ENCODE measurements at regions not wholly inside any gene's neighbourhood (a gene's known extent, or its start where the extent isn't known, plus 50 kb on each side); places are given as distances from the start of the nearest gene placed in this dataset.
A peak's percentile ranks its signal among the peaks of the same experiment; 100 is the strongest.
"Not testable (repeated sequence)": the region's sequence is repeated elsewhere in the genome, so short reads cannot be mapped to it uniquely, and the experiment has no call there.

GRCh38 chr3:144488927-144489326, 517.3 kb downstream of the DIPK2A start:
- Histone ChIP-seq H3K27me3 (replicated peaks; ENCODE audit: control insufficient read depth, insufficient read depth, low read length) (no peaks in the 10 kb centered on the region), H3K36me3 (ENCODE audit: control insufficient read depth, insufficient read depth, low read length, severe bottlenecking) (no peaks in the 10 kb centered on the region), H3K4me3 (ENCODE audit: low read length) (no peak overlapping the region), H3K9ac (ENCODE audit: low read length) (no peak overlapping the region), H3K9me3 (ENCODE audit: control insufficient read depth, low read length) (no peaks in the 10 kb centered on the region), H3K4me1 (ENCODE audit: control insufficient read depth, insufficient read depth, low read length) (peaks cover 5% of the 10 kb centered on the region)
- peak; percentile 10 for DNase-seq (ENCODE audit: low read depth)

- H3K9me3 ChIP-seq (ENCODE audit: control insufficient read depth, low read length) = no peaks in the 10 kb centered on the region
- H3K4me1 ChIP-seq (ENCODE audit: control insufficient read depth, insufficient read depth, low read length) = no peaks in the 10 kb centered on the region
- no peaks in the 10 kb centered on the region for H3K27me3 ChIP-seq (replicated peaks; ENCODE audit: control insufficient read depth, insufficient read depth, low read length)
- no peak overlapping the region for H3K9ac ChIP-seq (ENCODE audit: low read length)
- peak; percentile 14 for DNase-seq (ENCODE audit: low read depth)
- no peak overlapping the region for H3K4me3 ChIP-seq (ENCODE audit: low read length)
- H3K36me3 ChIP-seq (ENCODE audit: control insufficient read depth, insufficient read depth, low read length, severe bottlenecking) = no peaks in the 10 kb centered on the region
These were observed 519.7 kb downstream of the DIPK2A start for GRCh38 chr3:144491333-144491732.

GRCh38 chr3:144494651-144495050, 523.0 kb downstream of the DIPK2A start:
- H3K9ac ChIP-seq (ENCODE audit: low read length); H3K4me1 ChIP-seq (ENCODE audit: control insufficient read depth, insufficient read depth, low read length); H3K27me3 ChIP-seq (replicated peaks; ENCODE audit: control insufficient read depth, insufficient read depth, low read length); H3K9me3 ChIP-seq (ENCODE audit: control insufficient read depth, low read length); H3K36me3 ChIP-seq (ENCODE audit: control insufficient read depth, insufficient read depth, low read length, severe bottlenecking); H3K4me3 ChIP-seq (ENCODE audit: low read length); DNase-seq (ENCODE audit: low read depth): not testable (repeated sequence)

- Histone ChIP-seq H3K36me3 (ENCODE audit: control insufficient read depth, insufficient read depth, low read length, severe bottlenecking) (no peaks in the 10 kb centered on the region), H3K4me1 (ENCODE audit: control insufficient read depth, insufficient read depth, low read length) (no peaks in the 10 kb centered on the region), H3K9ac (ENCODE audit: low read length) (no peak overlapping the region), H3K9me3 (ENCODE audit: control insufficient read depth, low read length) (no peaks in the 10 kb centered on the region), H3K27me3 (replicated peaks; ENCODE audit: control insufficient read depth, insufficient read depth, low read length) (no peaks in the 10 kb centered on the region), H3K4me3 (ENCODE audit: low read length) (no peak overlapping the region)
- DNase-seq (ENCODE audit: low read depth) = no peak
These were observed 524.7 kb downstream of the DIPK2A start for GRCh38 chr3:144496141-144496835.

GRCh38 chr3:144497452-144497851, 525.8 kb downstream of the DIPK2A start:
- Histone ChIP-seq H3K9me3 (ENCODE audit: control insufficient read depth, low read length) (no peaks in the 10 kb centered on the region), H3K36me3 (ENCODE audit: control insufficient read depth, insufficient read depth, low read length, severe bottlenecking) (no peaks in the 10 kb centered on the region), H3K9ac (ENCODE audit: low read length) (no peak overlapping the region), H3K27me3 (replicated peaks; ENCODE audit: control insufficient read depth, insufficient read depth, low read length) (no peaks in the 10 kb centered on the region), H3K4me3 (ENCODE audit: low read length) (no peak overlapping the region), H3K4me1 (ENCODE audit: control insufficient read depth, insufficient read depth, low read length) (no peaks in the 10 kb centered on the region)
- DNase-seq (ENCODE audit: low read depth) = no peak

- Histone ChIP-seq H3K9me3 (ENCODE audit: control insufficient read depth, low read length) (no peaks in the 10 kb centered on the region), H3K4me1 (ENCODE audit: control insufficient read depth, insufficient read depth, low read length) (no peaks in the 10 kb centered on the region), H3K4me3 (ENCODE audit: low read length) (no peak overlapping the region), H3K9ac (ENCODE audit: low read length) (no peak overlapping the region), H3K36me3 (ENCODE audit: control insufficient read depth, insufficient read depth, low read length, severe bottlenecking) (no peaks in the 10 kb centered on the region), H3K27me3 (replicated peaks; ENCODE audit: control insufficient read depth, insufficient read depth, low read length) (no peaks in the 10 kb centered on the region)
- DNase-seq (ENCODE audit: low read depth) = no peak
These were observed 527.6 kb downstream of the DIPK2A start for GRCh38 chr3:144499001-144499930.

- no peaks in the 10 kb centered on the region for H3K27me3 ChIP-seq (replicated peaks; ENCODE audit: control insufficient read depth, insufficient read depth, low read length)
- H3K9ac ChIP-seq (ENCODE audit: low read length) = no peak overlapping the region
- H3K4me3 ChIP-seq (ENCODE audit: low read length) = no peak overlapping the region
- H3K4me1 ChIP-seq (ENCODE audit: control insufficient read depth, insufficient read depth, low read length) = no peaks in the 10 kb centered on the region
- no peaks in the 10 kb centered on the region for H3K9me3 ChIP-seq (ENCODE audit: control insufficient read depth, low read length)
- DNase-seq (ENCODE audit: low read depth) = no peak
- H3K36me3 ChIP-seq (ENCODE audit: control insufficient read depth, insufficient read depth, low read length, severe bottlenecking) = no peaks in the 10 kb centered on the region
These were observed 529.8 kb downstream of the DIPK2A start for GRCh38 chr3:144501467-144501866.

GRCh38 chr3:144502402-144502801, 530.8 kb downstream of the DIPK2A start:
- DNase-seq (ENCODE audit: low read depth) = no peak

GRCh38 chr3:144506375-144506774, 534.8 kb downstream of the DIPK2A start:
- not testable (repeated sequence) for H3K27me3 ChIP-seq (replicated peaks; ENCODE audit: control insufficient read depth, insufficient read depth, low read length); H3K36me3 ChIP-seq (ENCODE audit: control insufficient read depth, insufficient read depth, low read length, severe bottlenecking); DNase-seq (ENCODE audit: low read depth); H3K9me3 ChIP-seq (ENCODE audit: control insufficient read depth, low read length); H3K4me3 ChIP-seq (ENCODE audit: low read length); H3K9ac ChIP-seq (ENCODE audit: low read length); H3K4me1 ChIP-seq (ENCODE audit: control insufficient read depth, insufficient read depth, low read length)

More at GRCh38 chr3:144502402-144502801, 530.8 kb downstream of the DIPK2A start:
- Histone ChIP-seq H3K9ac (ENCODE audit: low read length) (no peak overlapping the region), H3K4me1 (ENCODE audit: control insufficient read depth, insufficient read depth, low read length) (no peaks in the 10 kb centered on the region), H3K36me3 (ENCODE audit: control insufficient read depth, insufficient read depth, low read length, severe bottlenecking) (no peaks in the 10 kb centered on the region), H3K4me3 (ENCODE audit: low read length) (no peak overlapping the region), H3K27me3 (replicated peaks; ENCODE audit: control insufficient read depth, insufficient read depth, low read length) (no peaks in the 10 kb centered on the region), H3K9me3 (ENCODE audit: control insufficient read depth, low read length) (no peaks in the 10 kb centered on the region)

GRCh38 chr3:144511346-144511745, 539.7 kb downstream of the DIPK2A start:
- H3K9me3 ChIP-seq (ENCODE audit: control insufficient read depth, low read length) = no peaks in the 10 kb centered on the region
- H3K9ac ChIP-seq (ENCODE audit: low read length) = no peak overlapping the region
- H3K36me3 ChIP-seq (ENCODE audit: control insufficient read depth, insufficient read depth, low read length, severe bottlenecking) = no peaks in the 10 kb centered on the region
- H3K4me1 ChIP-seq (ENCODE audit: control insufficient read depth, insufficient read depth, low read length) = peaks cover 10% of the 10 kb centered on the region
- no peak for DNase-seq (ENCODE audit: low read depth)
- no peaks in the 10 kb centered on the region for H3K27me3 ChIP-seq (replicated peaks; ENCODE audit: control insufficient read depth, insufficient read depth, low read length)
- no peak overlapping the region for H3K4me3 ChIP-seq (ENCODE audit: low read length)

GRCh38 chr3:144516026-144516425, 544.4 kb downstream of the DIPK2A start:
- Histone ChIP-seq H3K9ac (ENCODE audit: low read length) (no peak overlapping the region), H3K36me3 (ENCODE audit: control insufficient read depth, insufficient read depth, low read length, severe bottlenecking) (no peaks in the 10 kb centered on the region), H3K4me1 (ENCODE audit: control insufficient read depth, insufficient read depth, low read length) (peaks cover 14% of the 10 kb centered on the region), H3K4me3 (ENCODE audit: low read length) (no peak overlapping the region), H3K9me3 (ENCODE audit: control insufficient read depth, low read length) (no peaks in the 10 kb centered on the region), H3K27me3 (replicated peaks; ENCODE audit: control insufficient read depth, insufficient read depth, low read length) (no peaks in the 10 kb centered on the region)
- DNase-seq (ENCODE audit: low read depth) = peak; percentile 58
